Hepatocyte (in vitro differentiated cells): ENCODE measurements at regions not wholly inside any gene's neighbourhood (a gene's known extent, or its start where the extent isn't known, plus 50 kb on each side); places are given as distances from the start of the nearest gene placed in this dataset.

Source experiments
- EZH2phosphoT487 ChIP-seq: fragments of 200-600 bp; sonication (generic); IDR thresholded peaks from one replicate; pipeline ENCODE4 v1.6.1; 2018; ENCODE audit warnings: antibody characterized with exemption, mild to moderate bottlenecking, low read depth, moderate library complexity; ENCODE audit not compliant: unreplicated experiment, severe bottlenecking
- TF ChIP-seq, protein P1 (sequence below): fragments of 200-600 bp; sonication (generic); IDR thresholded peaks from 2 replicates; pipeline ENCODE4 v1.5.1; 2016; ENCODE audit warnings: antibody characterized with exemption, mild to moderate bottlenecking; ENCODE audit not compliant: poor library complexity

DNA sequence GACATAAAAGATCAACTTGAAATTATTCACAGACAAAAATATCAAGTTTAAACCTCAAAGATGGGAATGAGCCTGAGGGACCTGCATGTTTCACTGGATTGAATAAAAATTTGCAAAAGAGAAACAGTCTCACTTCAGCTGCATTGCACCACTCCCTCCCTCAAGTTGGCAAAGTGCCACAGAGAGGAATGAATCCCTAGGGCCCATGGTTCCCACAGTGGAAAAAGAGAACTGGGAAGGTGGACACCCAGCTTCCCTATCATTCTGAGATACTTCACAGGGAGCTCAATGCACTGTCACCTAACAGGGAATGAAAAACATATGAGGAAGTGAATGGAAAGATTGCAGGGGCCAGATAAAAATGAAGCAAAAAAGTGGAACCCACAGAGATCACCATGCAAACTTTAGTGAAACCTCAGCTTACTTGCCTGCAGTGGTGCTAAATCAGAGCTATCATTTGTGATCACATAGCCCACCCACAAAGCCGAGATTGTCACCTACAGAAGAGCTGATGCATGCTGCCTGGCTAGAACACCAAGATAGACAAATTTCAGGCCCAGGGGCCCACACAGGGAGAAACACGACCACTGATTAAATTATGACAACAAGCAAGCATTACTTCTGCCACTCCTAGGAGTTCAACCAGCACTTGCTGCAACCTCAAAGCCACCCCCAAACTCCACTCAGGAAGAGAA, 911.3 kb downstream of the LRFN5 start:
- TF ChIP-seq, protein P1, sequence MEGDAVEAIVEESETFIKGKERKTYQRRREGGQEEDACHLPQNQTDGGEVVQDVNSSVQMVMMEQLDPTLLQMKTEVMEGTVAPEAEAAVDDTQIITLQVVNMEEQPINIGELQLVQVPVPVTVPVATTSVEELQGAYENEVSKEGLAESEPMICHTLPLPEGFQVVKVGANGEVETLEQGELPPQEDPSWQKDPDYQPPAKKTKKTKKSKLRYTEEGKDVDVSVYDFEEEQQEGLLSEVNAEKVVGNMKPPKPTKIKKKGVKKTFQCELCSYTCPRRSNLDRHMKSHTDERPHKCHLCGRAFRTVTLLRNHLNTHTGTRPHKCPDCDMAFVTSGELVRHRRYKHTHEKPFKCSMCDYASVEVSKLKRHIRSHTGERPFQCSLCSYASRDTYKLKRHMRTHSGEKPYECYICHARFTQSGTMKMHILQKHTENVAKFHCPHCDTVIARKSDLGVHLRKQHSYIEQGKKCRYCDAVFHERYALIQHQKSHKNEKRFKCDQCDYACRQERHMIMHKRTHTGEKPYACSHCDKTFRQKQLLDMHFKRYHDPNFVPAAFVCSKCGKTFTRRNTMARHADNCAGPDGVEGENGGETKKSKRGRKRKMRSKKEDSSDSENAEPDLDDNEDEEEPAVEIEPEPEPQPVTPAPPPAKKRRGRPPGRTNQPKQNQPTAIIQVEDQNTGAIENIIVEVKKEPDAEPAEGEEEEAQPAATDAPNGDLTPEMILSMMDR, result no peak
- TF ChIP-seq EZH2phosphoT487, result no peak
